ENCODE measurements at regions not wholly inside any gene's neighbourhood (a gene's known extent, or its start where the extent isn't known, plus 50 kb on each side); places are given as distances from the start of the nearest gene placed in this dataset.

DNA sequence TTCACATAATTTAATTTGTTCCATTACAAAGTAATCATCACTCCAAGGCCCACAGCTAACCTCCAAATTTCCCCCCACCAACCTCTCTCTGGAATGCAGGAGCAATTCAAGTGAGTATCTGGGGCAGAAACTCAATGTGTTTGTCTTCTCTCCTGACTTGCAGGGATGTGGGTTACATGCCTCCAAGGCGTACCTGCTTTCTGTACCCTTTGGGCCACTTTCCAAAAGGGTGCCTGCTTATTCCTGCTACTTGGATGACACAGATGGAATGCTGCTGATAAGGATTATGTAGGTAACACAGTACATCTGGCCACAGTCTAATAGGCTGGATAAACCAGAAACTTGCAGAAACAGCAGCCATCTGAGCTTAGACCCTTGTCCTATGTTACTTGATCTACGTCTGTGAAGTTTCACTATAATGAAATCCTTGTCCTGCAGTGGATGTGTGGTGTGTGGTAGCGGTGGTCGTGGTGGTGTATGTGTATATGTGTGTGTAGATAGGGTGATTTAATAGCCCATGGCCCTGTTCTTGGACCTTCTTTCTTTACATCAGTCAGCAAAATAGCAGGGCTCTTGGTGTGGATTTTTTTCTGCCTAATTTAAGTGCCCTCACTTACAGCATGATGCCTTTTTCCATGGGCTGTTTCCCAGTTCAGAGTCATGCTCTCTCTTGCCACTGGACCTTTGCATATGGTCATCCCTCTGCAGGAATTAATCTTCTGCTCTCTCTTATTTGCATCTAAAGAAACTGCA is 175.9 kb downstream of the ZDHHC21 start:
- no peak for DNase-seq

GRCh38 chr9:14516656-14517055 is 176.6 kb downstream of the ZDHHC21 start:
- DNase-seq, result no peak

DNA sequence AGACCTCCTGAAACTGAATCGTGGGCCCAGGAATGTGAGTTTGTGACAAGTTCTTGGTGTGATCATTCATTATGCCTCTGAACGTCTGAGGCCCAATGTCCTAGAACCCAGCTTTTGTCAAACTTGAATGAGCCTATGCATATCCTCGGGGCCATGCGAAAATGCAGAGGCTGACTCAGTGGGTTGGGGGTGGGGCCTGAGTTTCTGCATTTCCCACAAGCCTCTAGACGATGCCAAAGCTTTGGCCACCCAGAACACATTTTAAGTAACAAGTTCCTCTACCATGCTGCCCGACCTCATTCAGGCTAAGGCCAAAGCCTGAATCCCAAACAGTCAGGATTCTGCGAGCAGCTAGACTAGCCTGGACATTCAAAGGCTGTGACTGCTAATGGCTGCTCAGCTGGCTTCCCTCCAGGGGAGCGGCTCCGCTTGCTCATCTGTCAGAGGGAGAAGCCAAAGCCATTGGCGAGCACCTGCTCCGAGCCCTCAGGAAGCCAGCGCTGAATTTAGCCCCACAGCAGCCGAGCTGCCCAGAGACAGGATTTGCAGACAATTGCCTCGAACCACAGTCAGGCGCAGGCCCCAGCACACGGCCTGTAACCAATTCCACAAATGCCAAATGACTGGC is 177.5 kb downstream of the ZDHHC21 start:
- no peak for DNase-seq

GRCh38 chr9:14515049-14515448 is 178.2 kb downstream of the ZDHHC21 start:
- no peak for DNase-seq

DNA sequence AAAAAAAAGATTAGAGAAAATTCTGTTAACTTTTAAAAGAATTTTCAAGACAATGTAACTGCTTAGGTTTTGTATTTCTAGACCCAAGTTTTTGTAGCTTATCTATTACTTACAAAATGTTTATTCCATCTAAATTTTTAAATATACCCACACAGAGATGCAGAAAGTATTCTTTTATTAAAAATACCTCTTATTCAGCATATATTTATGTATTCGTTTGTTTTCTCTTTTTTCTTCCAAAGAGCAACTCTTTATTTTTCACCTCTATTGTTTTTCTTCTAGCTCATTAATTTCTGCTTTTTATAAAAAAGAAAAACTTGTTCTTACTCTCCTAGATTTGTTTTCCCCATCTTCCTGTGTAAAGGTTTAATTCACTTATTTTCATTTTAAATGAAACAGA is 180.3 kb downstream of the ZDHHC21 start:
- no peak for DNase-seq

DNA sequence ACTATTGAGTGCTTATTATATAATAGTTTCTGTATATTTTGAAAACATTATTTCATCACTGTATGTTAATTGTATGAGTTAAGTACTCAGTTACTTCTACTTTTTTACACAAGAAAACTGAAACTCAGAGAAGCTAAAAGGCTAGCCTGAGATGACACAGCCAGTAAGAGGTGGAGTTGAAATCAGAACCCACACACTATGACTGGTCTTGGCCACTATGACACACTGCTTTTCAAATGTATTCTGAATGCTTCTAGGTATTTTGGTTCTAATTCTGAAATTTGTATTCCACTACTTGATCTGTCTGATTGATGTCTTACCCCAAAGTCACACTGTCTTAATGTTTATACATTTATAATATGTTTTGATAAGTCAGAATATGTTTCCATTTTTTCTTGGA is 181.8 kb downstream of the ZDHHC21 start:
- DNase-seq, result no peak

- no peak for DNase-seq
Observed at GRCh38 chr9:14508884-14509283, 184.3 kb downstream of the ZDHHC21 start.

DNA sequence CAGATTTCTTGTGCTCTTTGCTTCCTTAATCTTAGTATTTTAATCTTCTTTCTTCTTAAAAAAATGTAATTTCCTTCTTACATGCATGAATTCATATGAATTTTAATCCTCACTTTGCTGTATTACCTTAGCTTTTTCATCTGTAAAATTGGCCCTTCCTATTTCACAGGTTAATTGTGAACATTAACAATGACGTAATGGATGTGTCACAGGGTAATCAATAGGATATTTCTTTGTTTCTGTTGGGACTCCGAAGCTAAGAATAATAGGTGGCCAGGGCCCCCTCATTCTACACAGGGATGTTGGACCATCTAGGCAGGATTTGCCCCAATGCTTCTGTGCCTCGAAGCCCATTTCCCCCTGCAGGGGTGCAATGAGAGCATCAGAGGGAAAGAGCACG is 187.4 kb upstream of the NFIB start:
- DNase-seq, result no peak

DNA sequence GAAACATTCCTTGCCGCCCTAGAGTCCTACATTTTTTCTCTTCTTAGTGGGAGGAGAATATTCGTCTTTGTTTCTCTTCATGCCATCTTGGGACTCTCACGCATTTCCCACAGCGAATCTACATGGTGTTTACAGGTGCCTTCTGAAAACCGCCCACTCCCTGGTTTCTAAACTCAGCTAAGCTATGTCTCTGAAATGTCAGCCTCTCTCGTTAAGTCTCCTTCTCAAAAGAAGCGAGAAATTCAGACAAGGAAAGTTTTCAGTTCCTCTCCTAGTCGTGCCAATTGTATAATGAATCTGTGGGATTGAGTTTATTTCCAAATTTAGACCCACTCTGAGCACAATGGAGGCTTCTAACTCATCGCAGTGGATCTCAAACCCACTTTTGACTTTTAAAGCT is 186.8 kb upstream of the NFIB start:
- DNase-seq, result no peak

GRCh38 chr9:14499976-14500375 is 186.0 kb upstream of the NFIB start:
- DNase-seq, result no peak

- no peak for DNase-seq
Observed at GRCh38 chr9:14498824-14499223, 184.9 kb upstream of the NFIB start.

GRCh38 chr9:14497476-14497875 is 183.5 kb upstream of the NFIB start:
- no peak for DNase-seq

DNA sequence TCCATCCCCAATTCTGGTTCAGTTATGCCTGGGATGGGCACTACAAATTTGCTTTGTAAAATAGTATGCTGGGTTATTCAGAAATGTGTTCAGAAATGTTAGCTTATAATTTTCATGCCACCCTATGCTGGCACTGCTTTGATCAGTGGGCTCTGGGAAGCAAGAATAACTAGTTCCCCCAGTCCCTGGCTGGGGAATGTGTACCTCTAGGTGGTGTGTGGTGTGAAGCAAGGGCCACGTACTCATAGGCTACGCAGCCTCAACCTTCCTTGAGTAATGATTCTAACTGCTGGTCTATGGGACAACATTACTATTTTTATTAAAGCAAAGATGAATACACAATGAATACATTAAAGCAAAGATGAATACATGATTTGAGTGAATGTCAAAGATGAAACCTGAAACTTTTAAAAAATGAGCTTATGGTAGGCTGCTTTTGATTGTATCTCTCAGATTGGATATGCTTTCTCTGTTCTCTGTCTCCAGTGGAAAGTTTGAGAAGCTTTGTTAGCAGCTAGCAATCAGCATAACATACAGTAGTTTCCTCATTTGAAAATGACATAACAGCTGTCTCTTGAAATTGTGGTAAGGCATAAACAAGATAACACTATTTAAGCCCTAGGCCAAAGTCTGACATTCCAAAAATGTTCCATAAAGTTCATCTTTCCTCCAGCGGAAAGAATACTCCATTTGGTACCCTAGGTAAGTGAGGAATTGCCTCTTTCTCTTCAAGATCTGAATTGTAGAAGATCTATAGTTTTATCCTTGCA is 174.7 kb upstream of the NFIB start:
- DNase-seq, result no peak

- no peak for DNase-seq
Observed at GRCh38 chr9:14487547-14488185, 173.7 kb upstream of the NFIB start.

- no peak for DNase-seq
Observed at GRCh38 chr9:14485366-14485765, 171.4 kb upstream of the NFIB start.

- no peak for DNase-seq
Observed at GRCh38 chr9:14482856-14483255, 168.9 kb upstream of the NFIB start.

- no peak for DNase-seq
Observed at GRCh38 chr9:14480526-14480925, 166.6 kb upstream of the NFIB start.

DNA sequence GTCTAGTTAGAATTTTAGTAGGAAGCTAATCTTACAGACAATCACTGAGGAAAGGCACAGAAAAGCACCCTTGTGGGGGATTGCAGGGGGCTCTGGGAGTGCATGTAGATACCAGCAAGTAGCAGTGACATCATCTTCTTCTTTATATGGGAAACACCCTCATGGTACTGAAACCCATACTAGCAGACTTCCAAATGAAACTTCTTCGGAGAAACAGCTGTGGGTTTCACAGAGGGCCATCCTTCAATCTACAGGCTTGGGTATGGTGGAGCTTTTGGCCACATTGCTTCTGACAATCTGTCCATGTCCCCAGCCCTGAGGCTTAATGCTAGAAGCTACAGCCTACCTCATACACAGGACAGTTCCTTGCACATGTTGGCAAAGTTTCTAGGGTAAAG is 165.2 kb upstream of the NFIB start:
- no peak for DNase-seq

- DNase-seq, result no peak
Observed at GRCh38 chr9:14478175-14479162, 164.5 kb upstream of the NFIB start.

GRCh38 chr9:14471041-14471440 is 157.1 kb upstream of the NFIB start:
- DNase-seq, result no peak

GRCh38 chr9:14467675-14468374 is 153.9 kb upstream of the NFIB start:
- DNase-seq, result no peak

DNA sequence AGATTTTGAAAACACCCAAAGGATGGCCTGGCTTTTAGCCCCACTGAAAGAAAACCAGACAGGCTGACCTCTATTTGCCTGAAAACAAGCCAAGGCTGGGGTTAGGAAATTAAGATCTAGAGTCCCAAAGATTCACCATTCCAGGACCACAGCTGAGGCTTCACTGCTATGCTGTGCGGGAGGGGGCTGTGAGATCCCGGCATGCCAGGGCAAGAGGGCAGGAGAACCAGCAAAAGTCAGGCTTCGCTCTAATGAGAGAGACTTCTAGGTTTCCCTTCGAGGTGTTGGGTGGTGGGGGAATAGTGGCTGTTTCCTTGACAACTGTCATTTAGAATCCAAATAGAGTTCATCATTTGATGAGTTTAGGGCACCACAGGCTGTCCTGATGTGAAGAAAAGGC is 152.9 kb upstream of the NFIB start:
- DNase-seq, result no peak
